ENCODE measurements at regions not wholly inside any gene's neighbourhood (a gene's known extent, or its start where the extent isn't known, plus 50 kb on each side); places are given as distances from the start of the nearest gene placed in this dataset.

GRCh38 chr5:23035555-23036090 is 182.5 kb upstream of the CDH12 start:
- peaks cover 31% of the 10 kb centered on the region for H3K9me3 ChIP-seq (ENCODE audit: low read length)
- ATAC-seq (no peak), FAIRE-seq (no peak), DNase-seq (ENCODE audit: low spot score) (no peak)
- no peak overlapping the region for H3K4me3 ChIP-seq (replicated peaks in 1 of 3; ENCODE audit: insufficient read depth in 1 of 3, low read depth in 2 of 3, low read length in 3 of 3)
- no peak overlapping the region for H3K9ac ChIP-seq (ENCODE audit: insufficient read depth, low read depth, low read length)
- 6% methylated on average over 1 of the region's 1 CpG for WGBS (ENCODE audit: low lambda C conversion rate)
- POLR2A ChIA-PET: no interaction called here
- H2AFZ ChIP-seq (ENCODE audit: low read length): no peak overlapping the region
- H4K20me1 ChIP-seq (ENCODE audit: insufficient read depth, low read length): no peaks in the 10 kb centered on the region
- H3K27ac ChIP-seq (ENCODE audit: extremely low read length, insufficient read depth, low read length): no peak overlapping the region
- BruUV-seq (replicated peaks): no TSS peak
- H3K4me2 ChIP-seq (ENCODE audit: low read depth, low read length): no peak overlapping the region
- no peaks in the 10 kb centered on the region for H3K36me3 ChIP-seq (replicated peaks in 1 of 2; ENCODE audit: control insufficient read depth in 1 of 2, insufficient read depth in 2 of 2, low read length in 2 of 2)
- intact Hi-C loops (cut with micrococcal nuclease; ENCODE audit: unreplicated experiment) (no loop called here), in situ Hi-C loops (cut with HindIII; ENCODE audit: extremely low pct_ligation_motif_present, low pct_unique_long_range_greater_than_20kb) (no loop called here)
- no peaks in the 10 kb centered on the region for H3K79me2 ChIP-seq (ENCODE audit: insufficient read depth, low read length)
- TF ChIP-seq TAF1 (CRISPR knock-in tag; IDR thresholded peaks at IDR 0.05): no peak
- TF ChIP-seq, protein P1, sequence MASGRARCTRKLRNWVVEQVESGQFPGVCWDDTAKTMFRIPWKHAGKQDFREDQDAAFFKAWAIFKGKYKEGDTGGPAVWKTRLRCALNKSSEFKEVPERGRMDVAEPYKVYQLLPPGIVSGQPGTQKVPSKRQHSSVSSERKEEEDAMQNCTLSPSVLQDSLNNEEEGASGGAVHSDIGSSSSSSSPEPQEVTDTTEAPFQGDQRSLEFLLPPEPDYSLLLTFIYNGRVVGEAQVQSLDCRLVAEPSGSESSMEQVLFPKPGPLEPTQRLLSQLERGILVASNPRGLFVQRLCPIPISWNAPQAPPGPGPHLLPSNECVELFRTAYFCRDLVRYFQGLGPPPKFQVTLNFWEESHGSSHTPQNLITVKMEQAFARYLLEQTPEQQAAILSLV (CRISPR knock-in tag; IDR thresholded peaks at IDR 0.05; ENCODE audit: borderline replicate concordance): no peak
- TF ChIP-seq ETV6 (CRISPR knock-in tag; conservative IDR thresholded peaks at IDR 0.05): no peak
- TF ChIP-seq AGO2 (optimal IDR thresholded peaks at IDR 0.05; ENCODE audit: low read depth, low read length): no peak
- no peak for TF ChIP-seq RFX5 (IDR thresholded peaks at IDR 0.05; ENCODE audit: low read depth, low read length)
- no peak for TF ChIP-seq ZNF761 (CRISPR knock-in tag; conservative IDR thresholded peaks at IDR 0.05)
- no peak for TF ChIP-seq REXO4 (CRISPR knock-in tag; IDR thresholded peaks at IDR 0.05; ENCODE audit: borderline replicate concordance)
- TF ChIP-seq THYN1 (CRISPR knock-in tag; IDR thresholded peaks at IDR 0.05; ENCODE audit: borderline replicate concordance, low read depth): no peak
- TF ChIP-seq, protein P2, sequence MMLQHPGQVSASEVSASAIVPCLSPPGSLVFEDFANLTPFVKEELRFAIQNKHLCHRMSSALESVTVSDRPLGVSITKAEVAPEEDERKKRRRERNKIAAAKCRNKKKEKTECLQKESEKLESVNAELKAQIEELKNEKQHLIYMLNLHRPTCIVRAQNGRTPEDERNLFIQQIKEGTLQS (CRISPR knock-in tag; IDR thresholded peaks at IDR 0.05): no peak
- TF ChIP-seq, protein P3, sequence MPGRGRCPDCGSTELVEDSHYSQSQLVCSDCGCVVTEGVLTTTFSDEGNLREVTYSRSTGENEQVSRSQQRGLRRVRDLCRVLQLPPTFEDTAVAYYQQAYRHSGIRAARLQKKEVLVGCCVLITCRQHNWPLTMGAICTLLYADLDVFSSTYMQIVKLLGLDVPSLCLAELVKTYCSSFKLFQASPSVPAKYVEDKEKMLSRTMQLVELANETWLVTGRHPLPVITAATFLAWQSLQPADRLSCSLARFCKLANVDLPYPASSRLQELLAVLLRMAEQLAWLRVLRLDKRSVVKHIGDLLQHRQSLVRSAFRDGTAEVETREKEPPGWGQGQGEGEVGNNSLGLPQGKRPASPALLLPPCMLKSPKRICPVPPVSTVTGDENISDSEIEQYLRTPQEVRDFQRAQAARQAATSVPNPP (CRISPR knock-in tag; IDR thresholded peaks at IDR 0.05): no peak
- TF ChIP-seq, protein P4, sequence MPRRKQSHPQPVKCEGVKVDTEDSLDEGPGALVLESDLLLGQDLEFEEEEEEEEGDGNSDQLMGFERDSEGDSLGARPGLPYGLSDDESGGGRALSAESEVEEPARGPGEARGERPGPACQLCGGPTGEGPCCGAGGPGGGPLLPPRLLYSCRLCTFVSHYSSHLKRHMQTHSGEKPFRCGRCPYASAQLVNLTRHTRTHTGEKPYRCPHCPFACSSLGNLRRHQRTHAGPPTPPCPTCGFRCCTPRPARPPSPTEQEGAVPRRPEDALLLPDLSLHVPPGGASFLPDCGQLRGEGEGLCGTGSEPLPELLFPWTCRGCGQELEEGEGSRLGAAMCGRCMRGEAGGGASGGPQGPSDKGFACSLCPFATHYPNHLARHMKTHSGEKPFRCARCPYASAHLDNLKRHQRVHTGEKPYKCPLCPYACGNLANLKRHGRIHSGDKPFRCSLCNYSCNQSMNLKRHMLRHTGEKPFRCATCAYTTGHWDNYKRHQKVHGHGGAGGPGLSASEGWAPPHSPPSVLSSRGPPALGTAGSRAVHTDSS (CRISPR knock-in tag; conservative IDR thresholded peaks at IDR 0.05): no peak
- TF ChIP-seq SOX5 (CRISPR knock-in tag; IDR thresholded peaks at IDR 0.05; ENCODE audit: borderline replicate concordance): no peak
- no peak for TF ChIP-seq ZNF652 (CRISPR knock-in tag; IDR thresholded peaks at IDR 0.05; ENCODE audit: borderline replicate concordance, low read depth)
- CTCF ChIA-PET (ENCODE audit: low intra/inter-chr PET ratio, low total read pairs): no interaction called here
- H3K4me1 ChIP-seq (ENCODE audit: insufficient read depth, low read length): no peaks in the 10 kb centered on the region
- no peaks in the 10 kb centered on the region for H3K27me3 ChIP-seq (ENCODE audit: control insufficient read depth in 1 of 2, insufficient read depth in 2 of 2, low read length in 2 of 2)

Measured in HepG2 (cell line).